Stimulated activated CD8-positive, alpha-beta memory T cell treated with anti-CD3 and anti-CD28 coated beads, Interleukin-7, amount 100 ng/mL, for 4 hours (primary cell): ENCODE measurements at regions not wholly inside any gene's neighbourhood (a gene's known extent, or its start where the extent isn't known, plus 50 kb on each side); places are given as distances from the start of the nearest gene placed in this dataset.
"Not testable (repeated sequence)": the region's sequence is repeated elsewhere in the genome, so short reads cannot be mapped to it uniquely, and the experiment has no call there.

Experiments used
- DNase-seq, 2 donors: peaks; one replicate each; pipeline ENCODE4 v3.0.0-alpha.2; 2020; ENCODE audit warnings: low read depth in 2 of 2

DNA sequence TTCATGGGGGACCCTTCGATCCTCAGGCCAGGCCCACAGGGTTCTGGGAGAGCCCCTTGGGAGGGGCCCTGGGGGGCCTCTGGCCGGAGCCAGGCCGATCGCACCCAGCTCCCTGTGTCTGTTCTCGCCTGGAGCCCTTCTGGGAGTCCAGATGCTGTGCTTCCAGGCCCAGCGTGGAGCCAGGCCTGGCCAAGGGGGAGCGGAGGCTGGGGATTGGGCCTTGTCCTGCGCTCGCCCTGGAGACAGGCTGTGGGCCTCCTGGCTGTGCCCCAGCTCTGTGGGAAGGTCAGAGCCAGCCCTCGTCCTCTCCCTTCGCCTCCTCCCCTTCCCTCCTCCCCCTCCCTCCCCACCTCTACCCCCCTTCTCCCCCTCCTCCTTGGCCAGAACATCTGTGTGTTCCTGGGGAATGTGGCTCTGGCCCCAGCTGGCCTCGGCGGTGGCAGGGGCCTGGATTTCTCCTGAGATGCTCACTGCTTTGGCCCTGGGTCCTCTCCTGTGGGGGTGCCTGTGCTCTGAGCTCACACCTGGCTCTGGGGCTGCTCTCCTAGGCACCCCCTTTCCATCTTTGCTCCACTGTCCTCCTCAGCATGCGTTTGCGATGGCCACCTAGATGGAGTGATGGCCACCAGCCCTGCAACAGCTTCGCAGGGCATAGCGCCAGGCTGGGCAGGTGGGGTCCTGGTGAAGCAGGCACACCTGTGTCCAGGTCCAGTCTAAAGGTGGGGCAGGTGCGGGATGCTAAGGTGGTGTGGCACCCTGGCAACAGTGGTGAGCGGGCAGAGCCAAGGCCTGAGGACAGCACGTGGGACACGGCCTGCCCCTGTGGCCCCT is 90.6 kb upstream of the CIBAR2 start:
- DNase-seq: no peak

GRCh38 chr16:85203462-85203813 is 91.2 kb upstream of the CIBAR2 start:
- DNase-seq: no peak

- no peak for DNase-seq
Observed at GRCh38 chr16:85204242-85205010, 92.2 kb upstream of the CIBAR2 start.

GRCh38 chr16:85205257-85205656 is 93.0 kb upstream of the CIBAR2 start:
- not testable (repeated sequence) for DNase-seq

DNA sequence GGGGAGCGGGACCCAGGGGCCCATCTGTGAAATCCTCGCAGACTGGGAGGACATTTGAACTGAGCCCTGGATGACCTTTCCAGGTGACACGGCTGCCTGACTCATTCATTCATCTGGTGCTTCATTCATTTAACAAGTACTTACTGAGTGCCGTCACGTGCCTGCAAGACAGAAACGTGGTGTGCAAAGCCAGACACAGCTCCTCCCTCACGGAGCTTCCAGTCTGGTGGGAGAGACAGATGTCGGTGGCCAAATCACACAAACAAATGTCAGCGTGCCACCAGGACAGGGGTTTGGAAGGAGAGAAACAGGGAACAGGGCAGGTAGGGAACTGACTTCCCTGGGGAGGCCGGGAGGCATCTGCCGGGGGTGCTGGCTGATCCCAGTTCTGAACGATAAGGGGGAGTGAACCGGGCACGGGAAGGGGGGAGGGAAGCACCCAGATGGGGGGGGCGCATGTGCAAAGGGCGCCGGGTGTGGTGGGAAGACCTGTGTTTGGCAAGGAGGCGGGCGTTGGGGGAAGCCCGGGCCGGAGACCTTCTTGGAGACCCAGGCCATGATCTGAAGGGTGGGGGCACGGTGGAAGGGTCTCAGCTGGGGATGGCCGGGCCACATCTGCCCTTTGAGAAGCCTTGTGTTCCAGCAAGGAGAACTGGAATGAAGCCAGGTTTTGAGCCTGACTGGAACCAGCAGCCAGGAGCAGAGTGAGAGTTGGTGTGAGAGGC is 93.6 kb upstream of the CIBAR2 start:
- no peak for DNase-seq

- DNase-seq: no peak
Observed at GRCh38 chr16:85206472-85207356, 94.4 kb upstream of the CIBAR2 start.

DNA sequence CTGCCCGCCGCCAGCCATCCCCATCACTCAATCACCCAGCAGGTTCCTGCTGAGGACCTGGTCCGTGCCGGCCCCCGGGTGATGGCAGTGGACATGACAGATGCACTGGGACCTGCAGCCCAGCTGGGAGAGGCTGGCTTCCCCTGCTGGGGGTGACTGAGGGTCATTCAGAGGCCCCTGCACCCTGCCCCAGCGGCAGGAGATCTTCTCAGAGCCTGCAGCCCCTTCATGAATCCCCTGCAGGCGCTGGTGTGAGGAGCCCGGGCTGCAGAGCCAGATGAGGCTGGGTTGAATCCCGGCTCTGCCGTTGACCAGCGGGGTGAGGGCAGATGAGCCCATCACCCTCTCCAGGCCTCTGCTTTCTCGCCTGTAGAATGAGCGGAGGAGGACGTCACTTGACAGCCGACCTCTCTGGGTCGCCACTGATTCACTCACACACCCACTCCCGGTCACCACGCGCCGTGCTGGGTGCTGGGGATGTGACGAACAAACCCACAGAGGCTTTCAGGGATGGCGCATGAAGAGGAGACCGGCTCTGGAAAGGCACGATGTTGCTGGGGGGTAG is 95.2 kb upstream of the CIBAR2 start:
- no peak for DNase-seq

DNA sequence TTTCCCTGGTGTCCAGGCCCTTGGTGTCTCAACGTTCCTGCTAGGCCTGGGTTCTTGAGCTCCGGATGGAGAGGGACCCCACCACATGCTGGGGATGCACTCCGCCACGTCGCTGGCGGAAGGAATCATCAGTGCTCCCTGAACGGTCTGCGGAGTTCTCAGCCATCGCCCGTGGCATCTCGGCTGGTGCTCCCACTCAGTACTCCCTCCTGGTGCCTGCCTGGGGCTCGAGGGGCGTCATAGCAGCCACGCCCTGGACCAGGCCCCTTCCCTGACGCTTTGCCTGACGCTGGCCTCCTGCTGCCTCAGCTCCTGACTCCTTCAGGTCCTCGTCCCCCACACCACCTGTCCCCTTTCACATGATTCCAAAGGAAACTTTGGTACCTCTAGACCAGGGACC is 95.9 kb upstream of the CIBAR2 start:
- DNase-seq: no peak

DNA sequence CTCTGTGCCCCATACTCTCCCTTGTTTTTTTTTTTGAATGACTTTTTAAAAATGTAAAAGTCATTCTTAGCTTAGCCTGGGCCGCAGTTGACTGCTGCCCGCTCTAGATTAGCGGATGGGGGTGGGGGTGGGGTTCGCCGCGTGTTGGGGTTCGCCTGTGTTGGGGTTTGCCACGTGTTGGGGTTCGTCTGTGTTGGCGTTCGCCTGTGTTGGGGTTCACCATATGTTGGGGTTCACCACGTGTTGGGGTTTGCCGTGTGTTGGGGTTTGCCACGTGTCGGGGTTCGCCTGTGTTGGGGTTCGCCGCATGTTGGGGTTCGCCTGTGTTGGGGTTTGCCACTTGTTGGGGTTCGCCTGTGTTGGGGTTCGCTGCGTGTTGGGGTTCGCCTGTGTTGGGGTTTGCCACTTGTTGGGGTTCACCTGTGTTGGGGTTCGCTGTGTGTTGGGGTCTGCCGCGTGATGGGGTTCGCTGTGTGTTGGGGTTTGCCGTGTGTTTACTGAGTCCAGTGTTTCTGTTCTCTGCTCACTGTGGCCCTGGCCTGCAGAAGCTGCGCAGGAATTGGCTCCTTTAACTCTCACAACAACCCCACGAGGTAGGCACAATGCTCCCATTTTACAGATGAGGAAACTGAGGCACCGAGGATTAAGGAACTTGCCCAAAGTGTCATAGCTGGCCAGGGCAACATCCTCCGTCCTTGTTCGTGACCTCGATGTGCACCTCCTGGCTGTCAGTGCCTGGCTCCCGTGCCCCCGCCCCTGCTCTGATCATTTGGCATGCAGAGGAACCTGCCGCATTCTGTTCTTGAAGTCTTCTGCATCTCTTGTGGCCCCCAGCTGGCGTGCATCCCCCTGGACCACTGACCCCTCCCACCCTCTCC is 96.6 kb upstream of the CIBAR2 start:
- no peak for DNase-seq

- DNase-seq: no peak
Observed at GRCh38 chr16:85209526-85210121, 97.4 kb upstream of the CIBAR2 start.

- DNase-seq: no peak
Observed at GRCh38 chr16:85210423-85211169, 98.3 kb upstream of the CIBAR2 start.

- no peak for DNase-seq
Observed at GRCh38 chr16:85211271-85211801, 99.1 kb upstream of the CIBAR2 start.

GRCh38 chr16:85213926-85214675 is 101.8 kb upstream of the CIBAR2 start:
- no peak for DNase-seq

DNA sequence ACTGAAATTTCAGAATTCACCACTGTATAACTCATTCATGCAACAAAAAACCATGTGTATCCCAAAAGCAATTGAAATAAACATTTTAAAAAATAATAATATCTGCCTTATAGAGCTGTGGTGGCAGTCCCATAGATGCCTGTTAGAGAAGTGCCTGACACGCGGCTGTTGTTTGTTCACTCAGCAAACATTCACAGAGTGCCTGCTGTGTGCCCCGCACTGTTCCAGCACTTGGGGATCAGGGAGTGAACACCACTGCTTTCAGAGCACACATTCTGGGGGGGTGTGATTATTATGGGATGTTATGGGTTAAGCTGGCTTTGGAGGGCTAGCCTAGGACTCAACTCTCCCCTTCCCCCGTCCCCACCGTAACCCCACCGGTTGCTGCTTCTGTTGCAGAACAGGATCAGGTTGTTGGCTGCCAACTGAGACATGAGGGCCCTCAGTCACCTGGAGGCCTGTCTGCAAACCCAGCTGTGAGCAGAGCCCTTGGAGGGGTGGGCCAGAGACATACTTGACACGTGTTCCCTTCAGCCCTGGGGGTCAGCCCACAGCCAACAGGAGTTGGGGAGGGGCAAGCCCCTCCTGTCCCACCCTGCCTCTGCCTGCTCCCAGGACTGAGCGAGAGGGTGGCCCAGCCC is 103.3 kb upstream of the CIBAR2 start:
- no peak for DNase-seq

- DNase-seq: no peak
Observed at GRCh38 chr16:85216522-85217375, 104.5 kb upstream of the CIBAR2 start.

DNA sequence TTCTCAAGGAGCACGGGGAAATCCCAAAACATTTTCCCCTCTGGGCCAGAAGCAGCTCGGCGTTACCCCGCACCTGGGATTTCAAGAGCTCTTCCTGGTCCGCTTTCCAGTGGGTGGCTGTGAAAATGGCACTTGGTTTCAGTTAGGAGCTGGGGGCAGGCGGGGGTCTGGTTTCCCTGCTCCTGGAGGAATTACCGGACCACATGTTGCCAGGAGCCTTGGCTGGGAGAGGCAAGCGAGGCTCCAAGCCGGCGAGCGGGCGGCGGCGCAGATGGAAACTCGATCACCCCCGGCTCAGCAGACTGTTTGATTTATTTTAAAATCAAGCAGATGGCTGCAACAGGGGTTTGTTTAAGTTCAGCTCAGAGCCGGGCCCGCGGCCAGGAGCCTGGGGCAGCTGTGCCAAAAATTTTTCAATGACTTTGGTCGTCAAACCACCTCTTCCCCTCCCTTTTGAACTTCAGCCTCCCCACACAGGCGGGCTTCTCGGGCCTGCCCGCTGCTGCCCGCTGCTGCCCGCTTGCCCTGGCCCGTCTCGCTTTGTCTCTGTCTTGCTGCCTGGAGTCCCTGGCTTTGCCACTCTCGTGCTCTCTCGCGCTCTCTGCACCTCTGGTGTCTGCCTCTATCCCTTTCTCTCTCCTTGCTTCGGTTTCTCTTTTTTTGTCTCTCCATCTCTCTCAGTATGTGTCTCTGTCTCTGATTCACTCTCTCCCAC is 108.0 kb upstream of the CIBAR2 start:
- DNase-seq: no peak
